GM08714 (cell line): ENCODE measurements at regions not wholly inside any gene's neighbourhood (a gene's known extent, or its start where the extent isn't known, plus 50 kb on each side); places are given as distances from the start of the nearest gene placed in this dataset.

Source experiments
- H3K4me3 ChIP-seq: fragments of 200-500 bp; sonication (Bioruptor generic); 2 replicates; pipeline ENCODE4 v1.5.1; 2014; ENCODE audit warnings: mild to moderate bottlenecking, low read length, inconsistent platforms
- ZNF274 ChIP-seq: IDR thresholded peaks from 2 replicates; pipeline ENCODE4 v1.6.1; 2012; ENCODE audit warnings: mild to moderate bottlenecking, low read depth, low read length

- H3K4me3 ChIP-seq: no peak overlapping the region
- no peak for TF ChIP-seq ZNF274
These were observed 254.7 kb downstream of the EDEM1 start for GRCh38 chr3:5442106-5442785.

GRCh38 chr3:5442786-5443138 lies 255.3 kb downstream of the EDEM1 start:
- no peak for TF ChIP-seq ZNF274

GRCh38 chr3:5444253-5444652 lies 256.7 kb downstream of the EDEM1 start:
- no peak overlapping the region for H3K4me3 ChIP-seq
- no peak for TF ChIP-seq ZNF274

More at GRCh38 chr3:5442786-5443138, 255.3 kb downstream of the EDEM1 start:
- no peak overlapping the region for H3K4me3 ChIP-seq

- H3K4me3 ChIP-seq: no peak overlapping the region
- TF ChIP-seq ZNF274: no peak
These were observed 258.2 kb downstream of the EDEM1 start for GRCh38 chr3:5445676-5446201.

GRCh38 chr3:5448246-5448645 lies 260.7 kb downstream of the EDEM1 start:
- no peak overlapping the region for H3K4me3 ChIP-seq
- no peak for TF ChIP-seq ZNF274

GRCh38 chr3:5448816-5449215 lies 261.3 kb downstream of the EDEM1 start:
- no peak for TF ChIP-seq ZNF274
- no peak overlapping the region for H3K4me3 ChIP-seq

- no peak for TF ChIP-seq ZNF274
- H3K4me3 ChIP-seq: no peak overlapping the region
These were observed 268.7 kb downstream of the EDEM1 start for GRCh38 chr3:5456199-5456598.

GRCh38 chr3:5458526-5458925 lies 271.0 kb downstream of the EDEM1 start:
- no peak overlapping the region for H3K4me3 ChIP-seq
- TF ChIP-seq ZNF274: no peak

GRCh38 chr3:5462086-5462485 lies 274.6 kb downstream of the EDEM1 start:
- TF ChIP-seq ZNF274: no peak
- no peak overlapping the region for H3K4me3 ChIP-seq

- no peak overlapping the region for H3K4me3 ChIP-seq
- TF ChIP-seq ZNF274: no peak
These were observed 276.5 kb downstream of the EDEM1 start for GRCh38 chr3:5463991-5464390.

- no peak for TF ChIP-seq ZNF274
- no peak overlapping the region for H3K4me3 ChIP-seq
These were observed 277.1 kb downstream of the EDEM1 start for GRCh38 chr3:5464649-5465048.

GRCh38 chr3:5465183-5465582 lies 277.7 kb downstream of the EDEM1 start:
- no peak overlapping the region for H3K4me3 ChIP-seq
- TF ChIP-seq ZNF274: no peak

GRCh38 chr3:5466065-5466464 lies 278.6 kb downstream of the EDEM1 start:
- no peak overlapping the region for H3K4me3 ChIP-seq
- no peak for TF ChIP-seq ZNF274

GRCh38 chr3:5466717-5467116 lies 279.2 kb downstream of the EDEM1 start:
- no peak overlapping the region for H3K4me3 ChIP-seq
- TF ChIP-seq ZNF274: no peak

GRCh38 chr3:5473471-5473870 lies 286.0 kb downstream of the EDEM1 start:
- no peak overlapping the region for H3K4me3 ChIP-seq
- no peak for TF ChIP-seq ZNF274

GRCh38 chr3:5476403-5476802 lies 288.9 kb downstream of the EDEM1 start:
- TF ChIP-seq ZNF274: no peak
- no peak overlapping the region for H3K4me3 ChIP-seq

GRCh38 chr3:5479229-5479799 lies 291.8 kb downstream of the EDEM1 start:
- TF ChIP-seq ZNF274: no peak

More at GRCh38 chr3:5479229-5479799, 291.8 kb downstream of the EDEM1 start:
- no peak overlapping the region for H3K4me3 ChIP-seq
